Liver (tissue), 8 donors: ENCODE measurements at regions not wholly inside any gene's neighbourhood (a gene's known extent, or its start where the extent isn't known, plus 50 kb on each side); places are given as distances from the start of the nearest gene placed in this dataset.

Experiments
- DNase-seq: peaks from one replicate; pipeline ENCODE4 v3.0.0-alpha.2; 2017; ENCODE audit warnings: low spot score
- H3K27ac ChIP-seq, 2 donors: one replicate each; pipeline ENCODE4 v1.7.0; 2013; ENCODE audit warnings: inconsistent platforms in 2 of 2, low read length in 2 of 2, control low read depth in 1 of 2, low read depth in 1 of 2, mild to moderate bottlenecking in 1 of 2
- H3K27me3 ChIP-seq, 4 donors: one replicate each; pipeline versions ENCODE4 v1.6.1 to v1.7.0; 2013; ENCODE audit warnings: low read length in 3 of 4, inconsistent platforms in 1 of 4, mild to moderate bottlenecking in 1 of 4, moderate library complexity in 1 of 4; ENCODE audit not compliant: control insufficient read depth in 4 of 4, insufficient read depth in 4 of 4
- H3K36me3 ChIP-seq, 4 donors: one replicate each; pipeline versions ENCODE4 v1.6.1 to v1.7.0; 2013; ENCODE audit warnings: low read length in 3 of 4, mild to moderate bottlenecking in 3 of 4, low read depth in 1 of 4, moderate library complexity in 1 of 4; ENCODE audit not compliant: control insufficient read depth in 4 of 4, insufficient read depth in 3 of 4
- H3K4me1 ChIP-seq, 4 donors: one replicate each; pipeline versions ENCODE4 v1.6.1 to v1.7.0; 2013; ENCODE audit warnings: low read length in 3 of 4, mild to moderate bottlenecking in 3 of 4, moderate library complexity in 1 of 4; ENCODE audit not compliant: control insufficient read depth in 4 of 4, insufficient read depth in 4 of 4
- H3K4me3 ChIP-seq, 3 donors: one replicate each; pipeline versions ENCODE4 v1.6.1 to v1.7.0; 2013; ENCODE audit warnings: low read length in 3 of 3, control low read depth in 1 of 3, low read depth in 1 of 3, mild to moderate bottlenecking in 1 of 3
- H3K9ac ChIP-seq, 2 donors: one replicate each; pipeline ENCODE4 v1.7.0; 2013; ENCODE audit warnings: low read length in 2 of 2, mild to moderate bottlenecking in 2 of 2, moderate library complexity in 2 of 2, control low read depth in 1 of 2, low read depth in 1 of 2
- H3K9me3 ChIP-seq, 4 donors: one replicate each; pipeline versions ENCODE4 v1.6.1 to v1.7.0; 2013; ENCODE audit warnings: low read length in 3 of 4; ENCODE audit not compliant: control insufficient read depth in 4 of 4
- EGR1 ChIP-seq, 2 donors: IDR thresholded peaks; 2 replicates each; pipeline ENCODE4 v1.6.1; 2016 to 2018; ENCODE audit warnings: antibody characterized with exemption in 2 of 2, low read depth in 2 of 2
- FOXA1 ChIP-seq: IDR thresholded peaks from 2 replicates; pipeline ENCODE4 v1.6.1; 2016; ENCODE audit warnings: antibody characterized with exemption
- FOXA2 ChIP-seq: IDR thresholded peaks from 2 replicates; pipeline ENCODE4 v1.6.1; 2016; ENCODE audit warnings: antibody characterized with exemption
- GABPA ChIP-seq, 2 donors: IDR thresholded peaks in 1 of 2; conservative IDR thresholded peaks in 1 of 2; 2 replicates each; pipeline ENCODE4 v1.6.1; 2016; ENCODE audit warnings: antibody characterized with exemption in 2 of 2, mild to moderate bottlenecking in 1 of 2, moderate library complexity in 1 of 2
- HNF4A ChIP-seq, 2 donors: conservative IDR thresholded peaks; 2 replicates each; pipeline ENCODE4 v1.6.1; 2016; ENCODE audit warnings: antibody characterized with exemption in 2 of 2, mild to moderate bottlenecking in 2 of 2
- HNF4G ChIP-seq: IDR thresholded peaks from 2 replicates; pipeline ENCODE4 v1.6.1; 2016; ENCODE audit warnings: antibody characterized with exemption
- JUND ChIP-seq, 2 donors: IDR thresholded peaks; 2 replicates each; pipeline ENCODE4 v1.6.1; 2016; ENCODE audit warnings: antibody characterized with exemption in 2 of 2
- NR2F2 ChIP-seq: IDR thresholded peaks from 2 replicates; pipeline ENCODE4 v1.6.1; 2016; ENCODE audit warnings: antibody characterized with exemption
- RAD21 ChIP-seq, 2 donors: IDR thresholded peaks; 2 replicates each; pipeline ENCODE4 v1.6.1; 2016; ENCODE audit warnings: antibody characterized with exemption in 2 of 2, mild to moderate bottlenecking in 2 of 2
- RXRA ChIP-seq, 2 donors: IDR thresholded peaks; 2 replicates each; pipeline ENCODE4 v1.6.1; 2017 to 2018; ENCODE audit warnings: antibody characterized with exemption in 2 of 2, mild to moderate bottlenecking in 1 of 2
- SP1 ChIP-seq: IDR thresholded peaks from 2 replicates; pipeline ENCODE4 v1.6.1; 2018; ENCODE audit warnings: antibody characterized with exemption, mild to moderate bottlenecking
- TAF1 ChIP-seq: conservative IDR thresholded peaks from 2 replicates; pipeline ENCODE4 v1.6.1; 2016; ENCODE audit warnings: antibody characterized with exemption, mild to moderate bottlenecking
- YY1 ChIP-seq: IDR thresholded peaks from 2 replicates; pipeline ENCODE4 v1.6.1; 2016; ENCODE audit warnings: antibody characterized with exemption, mild to moderate bottlenecking
- WGBS: extraction: QIAGEN DNeasy Blood & Tissue Kit; methylation state at CpG from one replicate; pipeline ENCODE4 v1.1.7; 2013; 5-methylcytosine and 5-hydroxymethylcytosine counted together
- TF ChIP-seq, protein P1 (sequence below): IDR thresholded peaks from 2 replicates; pipeline ENCODE4 v1.6.1; 2016; ENCODE audit warnings: antibody characterized with exemption
- TF ChIP-seq, protein P2 (sequence below): fragments of 150-350 bp; IDR thresholded peaks from 2 replicates; pipeline ENCODE4 v1.5.1; 2017; ENCODE audit warnings: improper control_type of control experiment, low read depth, low read length; ENCODE audit not compliant: missing input control
- TF ChIP-seq, protein P3 (sequence below): IDR thresholded peaks from 2 replicates; pipeline ENCODE4 v1.6.1; 2016; ENCODE audit warnings: antibody characterized with exemption, mild to moderate bottlenecking
- TF ChIP-seq, protein P4 (sequence below): IDR thresholded peaks from 2 replicates; pipeline ENCODE4 v1.6.1; 2016; ENCODE audit warnings: antibody characterized with exemption
- TF ChIP-seq, protein P5 (sequence below): IDR thresholded peaks from 2 replicates; pipeline ENCODE4 v1.6.1; 2016; ENCODE audit warnings: antibody characterized with exemption
- donor health status: healthy.
- donor health status: healthy.
- donor health status: healthy.
- donor health status: healthy.
- donor health status: healthy.

DNA sequence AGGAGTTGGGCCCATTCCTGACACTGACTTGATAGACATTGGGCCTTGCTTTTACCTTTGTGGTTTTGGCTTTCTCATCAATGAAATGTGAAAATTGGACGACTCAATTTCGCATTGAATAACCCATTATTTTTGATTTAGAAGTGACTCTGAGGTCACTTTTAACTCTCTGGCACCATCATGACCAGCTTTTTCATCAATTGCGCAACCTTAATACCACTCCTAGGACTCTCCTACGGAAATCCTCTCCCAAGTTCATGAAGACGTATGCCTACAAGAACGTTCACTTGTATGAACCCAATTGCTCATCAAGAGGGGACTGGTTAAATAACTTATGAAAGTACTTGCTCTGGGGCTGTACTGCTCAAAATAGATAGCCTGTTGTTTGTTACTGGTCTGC, 86.7 kb upstream of the CHD6 start:
- WGBS: 87% methylated on average over 6 of the region's 6 CpGs
- Histone ChIP-seq H3K9me3 (no peaks in the 10 kb centered on the region), H3K27ac (no peak overlapping the region), H3K4me1 (no peaks in the 10 kb centered on the region), H3K27me3 (no peaks in the 10 kb centered on the region), H3K4me3 (no peak overlapping the region), H3K9ac (no peak overlapping the region), H3K36me3 (no peaks in the 10 kb centered on the region)
- TF ChIP-seq, protein P1, sequence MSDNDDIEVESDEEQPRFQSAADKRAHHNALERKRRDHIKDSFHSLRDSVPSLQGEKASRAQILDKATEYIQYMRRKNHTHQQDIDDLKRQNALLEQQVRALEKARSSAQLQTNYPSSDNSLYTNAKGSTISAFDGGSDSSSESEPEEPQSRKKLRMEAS: no peak
- no peak for TF ChIP-seq RAD21 (IDR thresholded peaks at IDR 0.05)
- TF ChIP-seq HNF4G: no peak
- TF ChIP-seq YY1: no peak
- no peak for TF ChIP-seq HNF4A (conservative IDR thresholded peaks at IDR 0.05)
- no peak for TF ChIP-seq JUND (IDR thresholded peaks at IDR 0.05)
- TF ChIP-seq EGR1 (IDR thresholded peaks at IDR 0.05; ENCODE audit: low read depth in 2 of 2): no peak
- no peak for TF ChIP-seq FOXA1
- TF ChIP-seq NR2F2: no peak
- no peak for TF ChIP-seq TAF1
- TF ChIP-seq GABPA (IDR thresholded peaks at IDR 0.05 in 1 of 2, conservative IDR thresholded peaks at IDR 0.05 in 1 of 2): no peak
- TF ChIP-seq SP1: no peak
- TF ChIP-seq, protein P2, sequence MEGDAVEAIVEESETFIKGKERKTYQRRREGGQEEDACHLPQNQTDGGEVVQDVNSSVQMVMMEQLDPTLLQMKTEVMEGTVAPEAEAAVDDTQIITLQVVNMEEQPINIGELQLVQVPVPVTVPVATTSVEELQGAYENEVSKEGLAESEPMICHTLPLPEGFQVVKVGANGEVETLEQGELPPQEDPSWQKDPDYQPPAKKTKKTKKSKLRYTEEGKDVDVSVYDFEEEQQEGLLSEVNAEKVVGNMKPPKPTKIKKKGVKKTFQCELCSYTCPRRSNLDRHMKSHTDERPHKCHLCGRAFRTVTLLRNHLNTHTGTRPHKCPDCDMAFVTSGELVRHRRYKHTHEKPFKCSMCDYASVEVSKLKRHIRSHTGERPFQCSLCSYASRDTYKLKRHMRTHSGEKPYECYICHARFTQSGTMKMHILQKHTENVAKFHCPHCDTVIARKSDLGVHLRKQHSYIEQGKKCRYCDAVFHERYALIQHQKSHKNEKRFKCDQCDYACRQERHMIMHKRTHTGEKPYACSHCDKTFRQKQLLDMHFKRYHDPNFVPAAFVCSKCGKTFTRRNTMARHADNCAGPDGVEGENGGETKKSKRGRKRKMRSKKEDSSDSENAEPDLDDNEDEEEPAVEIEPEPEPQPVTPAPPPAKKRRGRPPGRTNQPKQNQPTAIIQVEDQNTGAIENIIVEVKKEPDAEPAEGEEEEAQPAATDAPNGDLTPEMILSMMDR: no peak
- TF ChIP-seq, protein P3, sequence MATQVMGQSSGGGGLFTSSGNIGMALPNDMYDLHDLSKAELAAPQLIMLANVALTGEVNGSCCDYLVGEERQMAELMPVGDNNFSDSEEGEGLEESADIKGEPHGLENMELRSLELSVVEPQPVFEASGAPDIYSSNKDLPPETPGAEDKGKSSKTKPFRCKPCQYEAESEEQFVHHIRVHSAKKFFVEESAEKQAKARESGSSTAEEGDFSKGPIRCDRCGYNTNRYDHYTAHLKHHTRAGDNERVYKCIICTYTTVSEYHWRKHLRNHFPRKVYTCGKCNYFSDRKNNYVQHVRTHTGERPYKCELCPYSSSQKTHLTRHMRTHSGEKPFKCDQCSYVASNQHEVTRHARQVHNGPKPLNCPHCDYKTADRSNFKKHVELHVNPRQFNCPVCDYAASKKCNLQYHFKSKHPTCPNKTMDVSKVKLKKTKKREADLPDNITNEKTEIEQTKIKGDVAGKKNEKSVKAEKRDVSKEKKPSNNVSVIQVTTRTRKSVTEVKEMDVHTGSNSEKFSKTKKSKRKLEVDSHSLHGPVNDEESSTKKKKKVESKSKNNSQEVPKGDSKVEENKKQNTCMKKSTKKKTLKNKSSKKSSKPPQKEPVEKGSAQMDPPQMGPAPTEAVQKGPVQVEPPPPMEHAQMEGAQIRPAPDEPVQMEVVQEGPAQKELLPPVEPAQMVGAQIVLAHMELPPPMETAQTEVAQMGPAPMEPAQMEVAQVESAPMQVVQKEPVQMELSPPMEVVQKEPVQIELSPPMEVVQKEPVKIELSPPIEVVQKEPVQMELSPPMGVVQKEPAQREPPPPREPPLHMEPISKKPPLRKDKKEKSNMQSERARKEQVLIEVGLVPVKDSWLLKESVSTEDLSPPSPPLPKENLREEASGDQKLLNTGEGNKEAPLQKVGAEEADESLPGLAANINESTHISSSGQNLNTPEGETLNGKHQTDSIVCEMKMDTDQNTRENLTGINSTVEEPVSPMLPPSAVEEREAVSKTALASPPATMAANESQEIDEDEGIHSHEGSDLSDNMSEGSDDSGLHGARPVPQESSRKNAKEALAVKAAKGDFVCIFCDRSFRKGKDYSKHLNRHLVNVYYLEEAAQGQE: no peak
- TF ChIP-seq FOXA2: no peak
- no peak for DNase-seq

DNA sequence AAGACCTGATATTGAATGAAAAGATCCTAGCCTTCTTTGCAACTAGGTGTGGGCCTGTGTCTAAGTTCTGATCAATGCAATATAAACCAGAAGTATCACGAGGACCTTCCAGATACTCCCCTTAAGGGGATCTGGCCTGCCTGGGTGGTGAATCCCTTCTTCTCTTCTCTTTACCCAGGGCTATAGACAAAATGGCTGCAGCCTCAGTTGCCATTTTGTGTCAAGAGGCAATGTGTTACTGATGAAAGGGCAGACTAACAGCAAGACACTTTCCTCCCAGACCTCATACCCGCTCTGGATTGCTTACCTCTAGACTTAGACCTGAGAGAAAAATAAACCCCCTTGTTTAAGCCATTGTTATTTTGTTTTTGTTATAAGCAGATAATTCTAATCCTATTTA, 84.5 kb upstream of the CHD6 start:
- TF ChIP-seq, protein P2: no peak
- TF ChIP-seq SP1: no peak
- TF ChIP-seq YY1: no peak
- no peak for TF ChIP-seq FOXA2
- TF ChIP-seq, protein P4, sequence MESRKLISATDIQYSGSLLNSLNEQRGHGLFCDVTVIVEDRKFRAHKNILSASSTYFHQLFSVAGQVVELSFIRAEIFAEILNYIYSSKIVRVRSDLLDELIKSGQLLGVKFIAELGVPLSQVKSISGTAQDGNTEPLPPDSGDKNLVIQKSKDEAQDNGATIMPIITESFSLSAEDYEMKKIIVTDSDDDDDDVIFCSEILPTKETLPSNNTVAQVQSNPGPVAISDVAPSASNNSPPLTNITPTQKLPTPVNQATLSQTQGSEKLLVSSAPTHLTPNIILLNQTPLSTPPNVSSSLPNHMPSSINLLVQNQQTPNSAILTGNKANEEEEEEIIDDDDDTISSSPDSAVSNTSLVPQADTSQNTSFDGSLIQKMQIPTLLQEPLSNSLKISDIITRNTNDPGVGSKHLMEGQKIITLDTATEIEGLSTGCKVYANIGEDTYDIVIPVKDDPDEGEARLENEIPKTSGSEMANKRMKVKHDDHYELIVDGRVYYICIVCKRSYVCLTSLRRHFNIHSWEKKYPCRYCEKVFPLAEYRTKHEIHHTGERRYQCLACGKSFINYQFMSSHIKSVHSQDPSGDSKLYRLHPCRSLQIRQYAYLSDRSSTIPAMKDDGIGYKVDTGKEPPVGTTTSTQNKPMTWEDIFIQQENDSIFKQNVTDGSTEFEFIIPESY: no peak
- no peak for TF ChIP-seq EGR1 (IDR thresholded peaks at IDR 0.05; ENCODE audit: low read depth in 2 of 2)
- TF ChIP-seq, protein P3: no peak
- no peak for TF ChIP-seq RXRA (IDR thresholded peaks at IDR 0.05)
- TF ChIP-seq FOXA1: no peak
- no peak for TF ChIP-seq NR2F2
- TF ChIP-seq GABPA (IDR thresholded peaks at IDR 0.05 in 1 of 2, conservative IDR thresholded peaks at IDR 0.05 in 1 of 2): no peak
- TF ChIP-seq, protein P5, sequence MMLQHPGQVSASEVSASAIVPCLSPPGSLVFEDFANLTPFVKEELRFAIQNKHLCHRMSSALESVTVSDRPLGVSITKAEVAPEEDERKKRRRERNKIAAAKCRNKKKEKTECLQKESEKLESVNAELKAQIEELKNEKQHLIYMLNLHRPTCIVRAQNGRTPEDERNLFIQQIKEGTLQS: no peak
- Histone ChIP-seq H3K27me3 (no peaks in the 10 kb centered on the region), H3K9me3 (no peaks in the 10 kb centered on the region), H3K4me3 (no peak overlapping the region), H3K9ac (no peak overlapping the region), H3K4me1 (no peaks in the 10 kb centered on the region), H3K36me3 (no peaks in the 10 kb centered on the region), H3K27ac (no peak overlapping the region)
- DNase-seq: no peak
- WGBS: 91% methylated on average over 2 of the region's 2 CpGs
